GM19351 (cell line): ENCODE measurements at regions not wholly inside any gene's neighbourhood (a gene's known extent, or its start where the extent isn't known, plus 50 kb on each side); places are given as distances from the start of the nearest gene placed in this dataset.
A peak's percentile ranks its signal among the peaks of the same experiment; 100 is the strongest.
"Not testable (repeated sequence)": the region's sequence is repeated elsewhere in the genome, so short reads cannot be mapped to it uniquely, and the experiment has no call there.

ENCODE experiments used
- ATAC-seq: cut with Tn5 transposase; IDR thresholded peaks from one replicate; pipeline ENCODE4 v1.9.1; 2021; ENCODE audit warnings: mild to moderate bottlenecking, moderate library complexity; ENCODE audit not compliant: unreplicated experiment

- no peak for ATAC-seq
Measured at GRCh38 chr11:122405547-122406341, 249.8 kb upstream of the UBASH3B start.

GRCh38 chr11:122404571-122404970, 251.0 kb upstream of the UBASH3B start:
- no peak for ATAC-seq

- not testable (repeated sequence) for ATAC-seq
Measured at GRCh38 chr11:122401581-122401980, 253.9 kb upstream of the UBASH3B start.

GRCh38 chr11:122399375-122399774, 256.1 kb upstream of the UBASH3B start:
- peak; percentile 84 for ATAC-seq

- no peak for ATAC-seq
Measured at GRCh38 chr11:122398851-122399250, 256.7 kb upstream of the UBASH3B start.

- ATAC-seq: no peak
Measured at GRCh38 chr11:122398167-122398566, 257.4 kb upstream of the UBASH3B start.

- ATAC-seq: no peak
Measured at GRCh38 chr11:122395282-122395681, 260.2 kb upstream of the UBASH3B start.

GRCh38 chr11:122394313-122394712, 261.2 kb upstream of the UBASH3B start:
- no peak for ATAC-seq

- ATAC-seq: no peak
Measured at GRCh38 chr11:122393209-122393860, 262.2 kb upstream of the UBASH3B start.

GRCh38 chr11:122392508-122392907, 263.0 kb upstream of the UBASH3B start:
- no peak for ATAC-seq

- ATAC-seq: no peak
Measured at GRCh38 chr11:122391049-122391448, 264.5 kb upstream of the UBASH3B start.

- no peak for ATAC-seq
Measured at GRCh38 chr11:122383186-122383585, 267.2 kb upstream of the BLID start.

- peak; percentile 49 for ATAC-seq
Measured at GRCh38 chr11:122375687-122376399, 259.8 kb upstream of the BLID start.

- no peak for ATAC-seq
Measured at GRCh38 chr11:122368796-122369195, 252.8 kb upstream of the BLID start.

GRCh38 chr11:122367809-122368231, 251.8 kb upstream of the BLID start:
- no peak for ATAC-seq

GRCh38 chr11:122365610-122366360, 249.8 kb upstream of the BLID start:
- ATAC-seq: no peak

- no peak for ATAC-seq
Measured at GRCh38 chr11:122363296-122363695, 247.3 kb upstream of the BLID start.

- no peak for ATAC-seq
Measured at GRCh38 chr11:122362381-122362780, 246.4 kb upstream of the BLID start.

GRCh38 chr11:122360875-122361274, 244.9 kb upstream of the BLID start:
- ATAC-seq: no peak

- ATAC-seq: no peak
Measured at GRCh38 chr11:122359081-122359571, 243.1 kb upstream of the BLID start.

GRCh38 chr11:122358292-122358691, 242.3 kb upstream of the BLID start:
- ATAC-seq: no peak
